SK-N-SH (cell line): ENCODE measurements at regions not wholly inside any gene's neighbourhood (a gene's known extent, or its start where the extent isn't known, plus 50 kb on each side); places are given as distances from the start of the nearest gene placed in this dataset.

Experiments used
- CTCF ChIA-PET: fragments of 300-600, 350-600 bp; formaldehyde crosslinking; extraction: SDS; loops from one replicate; lab custom pipeline; 2021; lab: Yijun Ruan, JAX
- POLR2A ChIA-PET: fragments of 350-600 bp; sonication (Branson Sonifier 250); formaldehyde crosslinking; extraction: SDS; loops from one replicate; lab custom pipeline; 2020; ENCODE audit warnings: antibody characterized with exemption, inconsistent platforms; lab: Yijun Ruan, JAX
- DNase-seq: peaks from one replicate; pipeline ENCODE4 v3.0.0; 2012
- H2AFZ ChIP-seq: fragments of 200-600 bp; sonication (generic); 2 replicates; pipeline ENCODE4 v1.8.1; 2016; ENCODE audit warnings: antibody characterized with exemption, mild to moderate bottlenecking, low read depth
- H3F3A ChIP-seq: fragments of 200-600 bp; sonication (generic); replicated peaks from 2 replicates; pipeline ENCODE3; 2016; ENCODE audit warnings: antibody characterized with exemption, mild to moderate bottlenecking; ENCODE audit not compliant: insufficient read depth
- H3K27ac ChIP-seq, 2 experiments: fragments of 200-500 bp in 1 of 2; fragments of 200-600 bp in 1 of 2; sonication (Bioruptor generic) in 1 of 2; sonication (generic), shearing (Covaris generic) in 1 of 2; 2 replicates each; pipeline versions ENCODE4 v1.5.1 to v1.6.1; 2014 to 2016; ENCODE audit warnings: low read depth in 2 of 2, inconsistent platforms in 1 of 2, low read length in 1 of 2, mild to moderate bottlenecking in 1 of 2, mixed read lengths in 1 of 2
- H3K27me3 ChIP-seq: fragments of 200-600 bp; sonication (generic), shearing (Covaris generic); 2 replicates; pipeline ENCODE4 v1.6.1; 2016; ENCODE audit warnings: mixed run types; ENCODE audit not compliant: insufficient read depth
- H3K36me3 ChIP-seq, 2 experiments: fragments of 200-500 bp in 1 of 2; fragments of 200-600 bp in 1 of 2; sonication (Bioruptor generic) in 1 of 2; sonication (generic) in 1 of 2; replicated peaks in 1 of 2; 2 replicates each; pipeline versions ENCODE3 to v1.5.1; 2014 to 2016; ENCODE audit warnings: low read length in 1 of 2, mild to moderate bottlenecking in 1 of 2; ENCODE audit not compliant: insufficient read depth in 2 of 2, control insufficient read depth in 1 of 2
- H3K4me1 ChIP-seq, 2 experiments: fragments of 200-500 bp in 1 of 2; fragments of 200-600 bp in 1 of 2; sonication (Bioruptor generic) in 1 of 2; sonication (generic), shearing (Covaris generic) in 1 of 2; 2 replicates each; pipeline versions ENCODE4 v1.5.1 to v1.6.1; 2014 to 2016; ENCODE audit warnings: low read depth in 1 of 2, low read length in 1 of 2, mixed run types in 1 of 2; ENCODE audit not compliant: insufficient read depth in 2 of 2, control insufficient read depth in 1 of 2
- H3K4me2 ChIP-seq: fragments of 200-600 bp; sonication (generic), shearing (Covaris generic); 2 replicates; pipeline ENCODE4 v1.6.1; 2017; ENCODE audit warnings: mixed run types
- H3K4me3 ChIP-seq, 2 experiments: fragments of 200-500 bp in 1 of 2; fragments of 200-600 bp in 1 of 2; sonication (Bioruptor generic) in 1 of 2; sonication (generic), shearing (Covaris generic) in 1 of 2; 2 replicates each; pipeline versions ENCODE4 v1.5.1 to v1.8.1; 2014 to 2016; ENCODE audit warnings: low read depth in 2 of 2, inconsistent platforms in 1 of 2, low read length in 1 of 2, mild to moderate bottlenecking in 1 of 2, mixed read lengths in 1 of 2, moderate library complexity in 1 of 2
- H3K79me2 ChIP-seq: fragments of 200-600 bp; sonication (generic); 2 replicates; pipeline ENCODE4 v1.8.1; 2017; ENCODE audit warnings: mild to moderate bottlenecking; ENCODE audit not compliant: insufficient read depth
- H3K9ac ChIP-seq: fragments of 200-600 bp; sonication (generic); 2 replicates; pipeline ENCODE4 v1.6.1; 2017; ENCODE audit warnings: mixed run types
- H3K9me2 ChIP-seq: fragments of 200-600 bp; sonication (generic); 2 replicates; pipeline ENCODE4 v1.6.1; 2017; ENCODE audit warnings: mixed run types
- H3K9me3 ChIP-seq: fragments of 200-600 bp; sonication (generic); 2 replicates; pipeline ENCODE4 v1.6.1; 2017; ENCODE audit warnings: mixed run types, mild to moderate bottlenecking, moderate library complexity
- H4K20me1 ChIP-seq: fragments of 200-600 bp; sonication (generic); 2 replicates; pipeline ENCODE4 v1.6.1; 2017; ENCODE audit warnings: mild to moderate bottlenecking, mixed run types; ENCODE audit not compliant: insufficient read depth
- CHD2 ChIP-seq: fragments of 150-350 bp; IDR thresholded peaks from 2 replicates; pipeline ENCODE4 v1.6.1; 2018; ENCODE audit warnings: low read length; ENCODE audit not compliant: partially characterized antibody
- CTCF ChIP-seq: fragments of 200-600 bp; sonication (generic); IDR thresholded peaks from 2 replicates; pipeline ENCODE4 v1.6.1; 2017; ENCODE audit warnings: antibody characterized with exemption, mild to moderate bottlenecking, moderate library complexity
- ELF1 ChIP-seq: IDR thresholded peaks from 2 replicates; pipeline ENCODE4 v1.4.0; 2012
- EP300 ChIP-seq, 2 experiments: IDR thresholded peaks; 2 replicates each; pipeline versions ENCODE4 v1.4.0 to v1.6.1; 2012; ENCODE audit warnings: borderline replicate concordance in 1 of 2, low read depth in 1 of 2, low read length in 1 of 2
- EZH2phosphoT487 ChIP-seq: fragments of 200-600 bp; sonication (generic); IDR thresholded peaks from 2 replicates; pipeline ENCODE4 v1.6.1; 2017; ENCODE audit warnings: low read depth, mixed run types, mild to moderate bottlenecking, antibody characterized with exemption, moderate library complexity, borderline replicate concordance
- FOSL2 ChIP-seq: IDR thresholded peaks from 2 replicates; pipeline ENCODE4 v1.4.0; 2012; ENCODE audit warnings: low read depth, mild to moderate bottlenecking, moderate library complexity, borderline replicate concordance
- FOXM1 ChIP-seq: IDR thresholded peaks from 2 replicates; pipeline ENCODE4 v1.4.0; 2012; ENCODE audit warnings: low read depth, mild to moderate bottlenecking
- IRF3 ChIP-seq: fragments of 150-350 bp; IDR thresholded peaks from 2 replicates; pipeline ENCODE4 v1.6.1; 2016; ENCODE audit warnings: mild to moderate bottlenecking, low read depth, low read length
- MEF2A ChIP-seq: IDR thresholded peaks from 2 replicates; pipeline ENCODE4 v1.4.0; 2012; ENCODE audit warnings: low read depth, borderline replicate concordance
- MXI1 ChIP-seq: IDR thresholded peaks from 2 replicates; pipeline ENCODE4 v1.6.1; 2012; ENCODE audit warnings: mild to moderate bottlenecking, low read depth, low read length, improper control_type of control experiment
- NRF1 ChIP-seq: IDR thresholded peaks from 2 replicates; pipeline ENCODE4 v1.6.1; 2012; ENCODE audit warnings: low read depth, mild to moderate bottlenecking, low read length
- RAD21 ChIP-seq: IDR thresholded peaks from 2 replicates; pipeline ENCODE4 v1.6.1; 2012; ENCODE audit warnings: mild to moderate bottlenecking, low read length
- RCOR1 ChIP-seq: fragments of 150-350 bp; IDR thresholded peaks from 2 replicates; pipeline ENCODE4 v1.6.1; 2017; ENCODE audit warnings: antibody characterized with exemption, low read length
- RFX5 ChIP-seq: IDR thresholded peaks from 2 replicates; pipeline ENCODE4 v1.6.1; 2012; ENCODE audit warnings: mild to moderate bottlenecking, improper control_type of control experiment, low read length
- RXRA ChIP-seq: IDR thresholded peaks from 2 replicates; pipeline ENCODE4 v1.4.0; 2012; ENCODE audit warnings: low read depth, mild to moderate bottlenecking, borderline replicate concordance
- SMC3 ChIP-seq: IDR thresholded peaks from 2 replicates; pipeline ENCODE4 v1.6.1; 2012; ENCODE audit warnings: low read depth, low read length, improper control_type of control experiment
- TCF12 ChIP-seq: IDR thresholded peaks from 2 replicates; pipeline ENCODE4 v1.4.0; 2012
- USF1 ChIP-seq: IDR thresholded peaks from 2 replicates; pipeline ENCODE4 v1.4.0; 2012; ENCODE audit warnings: low read depth, borderline replicate concordance
- USF2 ChIP-seq: fragments of 150-350 bp; IDR thresholded peaks from 2 replicates; pipeline ENCODE4 v1.6.1; 2017; ENCODE audit warnings: antibody characterized with exemption, low read length, low read depth, borderline replicate concordance
- ZBTB33 ChIP-seq: IDR thresholded peaks from 2 replicates; pipeline ENCODE4 v1.4.0; 2012; ENCODE audit warnings: low read depth, borderline replicate concordance
- WGBS: methylation state at CpG from one replicate; pipeline ENCODE4 v1.1.6; 2017; ENCODE audit warnings: low lambda C conversion rate; 5-methylcytosine and 5-hydroxymethylcytosine counted together

- H3K36me3 ChIP-seq = peaks cover 0 to 7% of the 10 kb centered on the region in 2 experiments
- no peaks in the 10 kb centered on the region for H3K4me1 ChIP-seq
- DNase-seq = no peak
- no peaks in the 10 kb centered on the region for H3K79me2 ChIP-seq
- no peak overlapping the region for H3K4me3 ChIP-seq
- no peaks in the 10 kb centered on the region for H3K9me3 ChIP-seq
- H3F3A ChIP-seq = no peaks in the 10 kb centered on the region
- ChIA-PET CTCF (no interaction called here), POLR2A (no interaction called here)
- H3K27me3 ChIP-seq = no peaks in the 10 kb centered on the region
- no peak overlapping the region for H3K27ac ChIP-seq
- no peak overlapping the region for H3K9ac ChIP-seq
- H3K4me2 ChIP-seq = no peak overlapping the region
- H2AFZ ChIP-seq = no peak overlapping the region
- TF ChIP-seq NRF1 = no peak
- no peak for TF ChIP-seq SMC3
- TF ChIP-seq ELF1 = no peak
- TF ChIP-seq FOXM1 = no peak
- no peak for TF ChIP-seq RAD21
- no peak for TF ChIP-seq USF1
- TF ChIP-seq IRF3 = no peak
- TF ChIP-seq RCOR1 = no peak
- no peak for TF ChIP-seq EZH2phosphoT487
- TF ChIP-seq MXI1 = no peak
- no peak for TF ChIP-seq RFX5
- no peak for TF ChIP-seq TCF12
- TF ChIP-seq MEF2A = no peak
- no peak for TF ChIP-seq CHD2
- no peak for TF ChIP-seq EP300 (IDR thresholded peaks at IDR 0.05; ENCODE audit: borderline replicate concordance in 1 of 2, low read depth in 1 of 2, low read length in 1 of 2)
- no peak for TF ChIP-seq FOSL2
- no peak for TF ChIP-seq RXRA
- TF ChIP-seq USF2 = no peak
- TF ChIP-seq ZBTB33 = no peak
- TF ChIP-seq CTCF = no peak
- TF ChIP-seq, all 33 proteins: peak for 0
- Histone ChIP-seq H3K9me2 (no peaks in the 10 kb centered on the region), H4K20me1 (no peaks in the 10 kb centered on the region)
- 90% methylated on average over 2 of the region's 2 CpGs for WGBS
Observed at GRCh38 chr12:87230441-87230840, 798.8 kb downstream of the C12orf50 start.
